ENCODE measurements at regions not wholly inside any gene's neighbourhood (a gene's known extent, or its start where the extent isn't known, plus 50 kb on each side); places are given as distances from the start of the nearest gene placed in this dataset.

GRCh38 chr1:195594322-195594721 lies 1013.9 kb downstream of the KCNT2 start:
- TF ChIP-seq RFX5 (IDR thresholded peaks at IDR 0.05; ENCODE audit: low read depth, low read length), result no peak
- TF ChIP-seq, protein P1, sequence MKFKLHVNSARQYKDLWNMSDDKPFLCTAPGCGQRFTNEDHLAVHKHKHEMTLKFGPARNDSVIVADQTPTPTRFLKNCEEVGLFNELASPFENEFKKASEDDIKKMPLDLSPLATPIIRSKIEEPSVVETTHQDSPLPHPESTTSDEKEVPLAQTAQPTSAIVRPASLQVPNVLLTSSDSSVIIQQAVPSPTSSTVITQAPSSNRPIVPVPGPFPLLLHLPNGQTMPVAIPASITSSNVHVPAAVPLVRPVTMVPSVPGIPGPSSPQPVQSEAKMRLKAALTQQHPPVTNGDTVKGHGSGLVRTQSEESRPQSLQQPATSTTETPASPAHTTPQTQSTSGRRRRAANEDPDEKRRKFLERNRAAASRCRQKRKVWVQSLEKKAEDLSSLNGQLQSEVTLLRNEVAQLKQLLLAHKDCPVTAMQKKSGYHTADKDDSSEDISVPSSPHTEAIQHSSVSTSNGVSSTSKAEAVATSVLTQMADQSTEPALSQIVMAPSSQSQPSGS (IDR thresholded peaks at IDR 0.05; ENCODE audit: low read length), result no peak
- TF ChIP-seq REST (IDR thresholded peaks at IDR 0.05; ENCODE audit: low read depth, low read length), result no peak
- TF ChIP-seq PRDM15 (CRISPR knock-in tag; IDR thresholded peaks at IDR 0.05), result no peak
- TF ChIP-seq, protein P2, sequence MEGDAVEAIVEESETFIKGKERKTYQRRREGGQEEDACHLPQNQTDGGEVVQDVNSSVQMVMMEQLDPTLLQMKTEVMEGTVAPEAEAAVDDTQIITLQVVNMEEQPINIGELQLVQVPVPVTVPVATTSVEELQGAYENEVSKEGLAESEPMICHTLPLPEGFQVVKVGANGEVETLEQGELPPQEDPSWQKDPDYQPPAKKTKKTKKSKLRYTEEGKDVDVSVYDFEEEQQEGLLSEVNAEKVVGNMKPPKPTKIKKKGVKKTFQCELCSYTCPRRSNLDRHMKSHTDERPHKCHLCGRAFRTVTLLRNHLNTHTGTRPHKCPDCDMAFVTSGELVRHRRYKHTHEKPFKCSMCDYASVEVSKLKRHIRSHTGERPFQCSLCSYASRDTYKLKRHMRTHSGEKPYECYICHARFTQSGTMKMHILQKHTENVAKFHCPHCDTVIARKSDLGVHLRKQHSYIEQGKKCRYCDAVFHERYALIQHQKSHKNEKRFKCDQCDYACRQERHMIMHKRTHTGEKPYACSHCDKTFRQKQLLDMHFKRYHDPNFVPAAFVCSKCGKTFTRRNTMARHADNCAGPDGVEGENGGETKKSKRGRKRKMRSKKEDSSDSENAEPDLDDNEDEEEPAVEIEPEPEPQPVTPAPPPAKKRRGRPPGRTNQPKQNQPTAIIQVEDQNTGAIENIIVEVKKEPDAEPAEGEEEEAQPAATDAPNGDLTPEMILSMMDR (IDR thresholded peaks at IDR 0.05 in 2 of 3, conservative IDR thresholded peaks at IDR 0.05 in 1 of 3; ENCODE audit: control insufficient read depth in 2 of 3, extremely low read depth in 1 of 3, insufficient read depth in 1 of 3, low read depth in 3 of 3, low read length in 3 of 3), result no peak
- TF ChIP-seq EZH2 (IDR thresholded peaks at IDR 0.05; ENCODE audit: borderline replicate concordance, control insufficient read depth, low read depth, low read length), result no peak
- no peak for TF ChIP-seq CBX3 (IDR thresholded peaks at IDR 0.05; ENCODE audit: borderline replicate concordance, low read depth)
- TF ChIP-seq TAF1 (IDR thresholded peaks at IDR 0.05; ENCODE audit: borderline replicate concordance, low read depth, low read length), result no peak
- TF ChIP-seq SPI1 (IDR thresholded peaks at IDR 0.05; ENCODE audit: borderline replicate concordance, insufficient read depth, low read depth, low read length), result no peak
- no peak for TF ChIP-seq CUX1 (IDR thresholded peaks at IDR 0.05; ENCODE audit: insufficient replicate concordance, low read depth, low read length)
- TF ChIP-seq NR2C2 (IDR thresholded peaks at IDR 0.05; ENCODE audit: borderline replicate concordance, control insufficient read depth, insufficient read length, low read depth), result no peak
- no peak for TF ChIP-seq POLR2A (IDR thresholded peaks at IDR 0.05; ENCODE audit: low read depth, low read length)
- no peak for TF ChIP-seq ZNF24 (IDR thresholded peaks at IDR 0.05)
